Vagina (tissue), 2 donors: ENCODE measurements at regions not wholly inside any gene's neighbourhood (a gene's known extent, or its start where the extent isn't known, plus 50 kb on each side); places are given as distances from the start of the nearest gene placed in this dataset.

Source experiments
- POLR2A ChIP-seq, 2 donors: fragments of 450-650 bp; IDR thresholded peaks; one replicate each; pipeline ENCODE4 v1.6.1; 2017; ENCODE audit warnings: antibody characterized with exemption in 2 of 2, mild to moderate bottlenecking in 2 of 2, moderate library complexity in 2 of 2
- POLR2AphosphoS5 ChIP-seq, 2 donors: sonication (generic); formaldehyde crosslinking; IDR thresholded peaks; one replicate each; pipeline ENCODE4 v1.9.0; 2017; ENCODE audit warnings: antibody characterized with exemption in 2 of 2, mild to moderate bottlenecking in 2 of 2, low read depth in 1 of 2; ENCODE audit not compliant: insufficient read depth in 1 of 2
- TF ChIP-seq, protein P1 (sequence below), 3 experiments: fragments of 450-650 bp in 2 of 3; fragments of 200-600 bp in 1 of 3; sonication (generic) in 1 of 3; IDR thresholded peaks; one replicate each; pipeline ENCODE4 v1.5.1; 2017 to 2019; ENCODE audit warnings: antibody characterized with exemption in 3 of 3, mild to moderate bottlenecking in 2 of 3, moderate library complexity in 2 of 3

DNA sequence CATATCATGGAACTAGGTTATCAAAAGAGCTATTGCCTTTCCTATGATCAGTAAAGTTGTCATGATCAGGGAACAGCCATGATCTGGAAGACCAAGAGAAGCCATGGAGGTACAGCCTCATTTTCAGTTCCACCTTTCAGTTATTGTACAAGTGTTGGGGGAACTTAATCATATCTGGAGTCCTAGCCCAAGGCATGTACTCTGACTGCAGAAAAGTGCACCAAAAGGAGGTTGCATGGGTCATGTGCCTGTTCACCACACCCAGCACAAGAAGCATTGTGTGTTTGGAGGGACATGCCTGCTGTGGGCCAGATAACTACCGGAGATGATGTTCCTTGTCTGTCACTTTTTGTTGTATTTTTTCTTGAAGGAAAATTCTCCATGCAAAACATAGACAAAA lies 185.8 kb upstream of the MAN1A1 start:
- TF ChIP-seq POLR2AphosphoS5 (IDR thresholded peaks at IDR 0.05; ENCODE audit: insufficient read depth in 1 of 2, low read depth in 1 of 2) (no peak), POLR2A (IDR thresholded peaks at IDR 0.05) (no peak)
- TF ChIP-seq, protein P1, sequence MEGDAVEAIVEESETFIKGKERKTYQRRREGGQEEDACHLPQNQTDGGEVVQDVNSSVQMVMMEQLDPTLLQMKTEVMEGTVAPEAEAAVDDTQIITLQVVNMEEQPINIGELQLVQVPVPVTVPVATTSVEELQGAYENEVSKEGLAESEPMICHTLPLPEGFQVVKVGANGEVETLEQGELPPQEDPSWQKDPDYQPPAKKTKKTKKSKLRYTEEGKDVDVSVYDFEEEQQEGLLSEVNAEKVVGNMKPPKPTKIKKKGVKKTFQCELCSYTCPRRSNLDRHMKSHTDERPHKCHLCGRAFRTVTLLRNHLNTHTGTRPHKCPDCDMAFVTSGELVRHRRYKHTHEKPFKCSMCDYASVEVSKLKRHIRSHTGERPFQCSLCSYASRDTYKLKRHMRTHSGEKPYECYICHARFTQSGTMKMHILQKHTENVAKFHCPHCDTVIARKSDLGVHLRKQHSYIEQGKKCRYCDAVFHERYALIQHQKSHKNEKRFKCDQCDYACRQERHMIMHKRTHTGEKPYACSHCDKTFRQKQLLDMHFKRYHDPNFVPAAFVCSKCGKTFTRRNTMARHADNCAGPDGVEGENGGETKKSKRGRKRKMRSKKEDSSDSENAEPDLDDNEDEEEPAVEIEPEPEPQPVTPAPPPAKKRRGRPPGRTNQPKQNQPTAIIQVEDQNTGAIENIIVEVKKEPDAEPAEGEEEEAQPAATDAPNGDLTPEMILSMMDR (IDR thresholded peaks at IDR 0.05) = no peak
